ENCODE measurements at regions not wholly inside any gene's neighbourhood (a gene's known extent, or its start where the extent isn't known, plus 50 kb on each side); places are given as distances from the start of the nearest gene placed in this dataset.

- Histone ChIP-seq H3K4me1 (ENCODE audit: control insufficient read depth in 2 of 2, insufficient read depth in 2 of 2, low read length in 2 of 2) (peaks cover 14 to 17% of the 10 kb centered on the region in 2 donors), H3K9ac (ENCODE audit: low read length) (no peak overlapping the region), H3K4me3 (ENCODE audit: control extremely low read depth in 1 of 5, extremely low read depth in 1 of 5, insufficient read depth in 1 of 5, low read depth in 2 of 5, low read length in 4 of 5) (no peak overlapping the region), H4K20me1 (ENCODE audit: control insufficient read depth, insufficient read depth, low read length, poor library complexity, severe bottlenecking) (no peaks in the 10 kb centered on the region), H3K27ac (ENCODE audit: low read length in 2 of 2) (no peak overlapping the region), H3K79me2 (ENCODE audit: control insufficient read depth, insufficient read depth, low read length) (no peaks in the 10 kb centered on the region), H3K27me3 (replicated peaks in 1 of 4; ENCODE audit: control extremely low read depth in 1 of 4, control insufficient read depth in 3 of 4, insufficient read depth in 4 of 4, low read length in 3 of 4) (no peaks in the 10 kb centered on the region), H3K36me3 (replicated peaks in 1 of 2; ENCODE audit: control extremely low read depth in 1 of 2, control insufficient read depth in 1 of 2, extremely low read depth in 1 of 2, insufficient read depth in 2 of 2, low read length in 1 of 2) (no peaks in the 10 kb centered on the region), H2AFZ (ENCODE audit: insufficient read depth, low read depth, low read length, poor library complexity, severe bottlenecking) (no peak overlapping the region), H3K9me3 (ENCODE audit: control extremely low read depth in 1 of 3, control insufficient read depth in 2 of 3, insufficient read depth in 1 of 3, low read length in 2 of 3) (peaks cover 0 to 9% (median 0%) of the 10 kb centered on the region in 3 donors), H3K4me2 (replicated peaks; ENCODE audit: low read depth, low read length, poor library complexity, severe bottlenecking) (no peak overlapping the region)
- CTCF ChIA-PET = interaction anchor here (1.2 kb wide), 1 partner anchor 88 kb away, joined by 3 read pairs; no protein-coding TSS in a partner anchor
- 27% methylated on average over 1 of the region's 1 CpG for WGBS (ENCODE audit: insufficient coverage)
- ATAC-seq (ENCODE audit: low read depth) (no peak), DNase-seq (no peak)
- TF ChIP-seq EZH2 (IDR thresholded peaks at IDR 0.05; ENCODE audit: borderline replicate concordance, insufficient read depth, low read depth, low read length, poor library complexity, severe bottlenecking) (no peak), CTCF (IDR thresholded peaks at IDR 0.05) (no peak)
- POLR2A ChIA-PET = no interaction called here
- intact Hi-C loops (cut with micrococcal nuclease) = no loop called here
- Mint-ChIP-seq H3K4me3 (no peak overlapping the region), H3K4me1 (peaks cover 23% of the 10 kb centered on the region), H3K9me3 (ENCODE audit: insufficient read depth) (no peaks in the 10 kb centered on the region), H3K27me3 (peaks cover 13% of the 10 kb centered on the region), H3K27ac (no peak overlapping the region)
Observed at GRCh38 chr2:133975135-133975534, 278.7 kb upstream of the MGAT5 start.

- H3K4me3 Mint-ChIP-seq = no peak overlapping the region
- no peaks in the 10 kb centered on the region for H4K20me1 ChIP-seq (ENCODE audit: control insufficient read depth, insufficient read depth, low read length, poor library complexity, severe bottlenecking)
- ATAC-seq (ENCODE audit: low read depth) (no peak), DNase-seq (no peak)
- H3K9me3 Mint-ChIP-seq (ENCODE audit: insufficient read depth) = no peaks in the 10 kb centered on the region
- no peak overlapping the region for H3K27ac ChIP-seq (ENCODE audit: low read length in 2 of 2)
- H3K9ac ChIP-seq (ENCODE audit: low read length) = no peak overlapping the region
- ChIA-PET POLR2A (no interaction called here), CTCF (interaction anchor here (1.0 to 1.4 kb wide), 3 partner anchors 89 to 436 kb away, joined by 3 to 4 read pairs (median 3); no protein-coding TSS in a partner anchor)
- no peaks in the 10 kb centered on the region for H3K79me2 ChIP-seq (ENCODE audit: control insufficient read depth, insufficient read depth, low read length)
- H2AFZ ChIP-seq (ENCODE audit: insufficient read depth, low read depth, low read length, poor library complexity, severe bottlenecking) = no peak overlapping the region
- H3K4me1 ChIP-seq (ENCODE audit: control insufficient read depth in 2 of 2, insufficient read depth in 2 of 2, low read length in 2 of 2) = peaks cover 14 to 17% of the 10 kb centered on the region in 2 donors
- 50% methylated on average over 2 of the region's 2 CpGs for WGBS (ENCODE audit: insufficient coverage)
- H3K27me3 ChIP-seq (replicated peaks in 1 of 4; ENCODE audit: control extremely low read depth in 1 of 4, control insufficient read depth in 3 of 4, insufficient read depth in 4 of 4, low read length in 3 of 4) = no peaks in the 10 kb centered on the region
- H3K27ac Mint-ChIP-seq = no peak overlapping the region
- H3K36me3 ChIP-seq (replicated peaks in 1 of 2; ENCODE audit: control extremely low read depth in 1 of 2, control insufficient read depth in 1 of 2, extremely low read depth in 1 of 2, insufficient read depth in 2 of 2, low read length in 1 of 2) = no peaks in the 10 kb centered on the region
- TF ChIP-seq CTCF (IDR thresholded peaks at IDR 0.05) = no peak
- no peak for TF ChIP-seq EZH2 (IDR thresholded peaks at IDR 0.05; ENCODE audit: borderline replicate concordance, insufficient read depth, low read depth, low read length, poor library complexity, severe bottlenecking)
- H3K9me3 ChIP-seq (ENCODE audit: control extremely low read depth in 1 of 3, control insufficient read depth in 2 of 3, insufficient read depth in 1 of 3, low read length in 2 of 3) = peaks cover 0 to 9% (median 0%) of the 10 kb centered on the region in 3 donors
- H3K27me3 Mint-ChIP-seq = peaks cover 13% of the 10 kb centered on the region
- H3K4me1 Mint-ChIP-seq = peaks cover 23% of the 10 kb centered on the region
- H3K4me2 ChIP-seq (replicated peaks; ENCODE audit: low read depth, low read length, poor library complexity, severe bottlenecking) = no peak overlapping the region
- intact Hi-C loops (cut with micrococcal nuclease) = no loop called here
- H3K4me3 ChIP-seq (ENCODE audit: control extremely low read depth in 1 of 5, extremely low read depth in 1 of 5, insufficient read depth in 1 of 5, low read depth in 2 of 5, low read length in 4 of 5) = no peak overlapping the region
Observed at GRCh38 chr2:133975676-133976428, 278.0 kb upstream of the MGAT5 start.
